GM12878 (cell line): ENCODE measurements at regions not wholly inside any gene's neighbourhood (a gene's known extent, or its start where the extent isn't known, plus 50 kb on each side); places are given as distances from the start of the nearest gene placed in this dataset.

Experiments used
- ATAC-seq: fragments of 200-7000 bp; cut with Tn5 transposase; 3 replicates; pipeline ENCODE4 v1.9.1; 2020; ENCODE audit warnings: mild to moderate bottlenecking, moderate library complexity
- BruUV-seq: library from RNA; stranded (reverse); fragments of 400-500 nt; replicated peaks from 2 replicates; lab custom pipeline; 2021; lab: Mats Ljungman, UMichigan
- CTCF ChIA-PET: fragments of 300-600 bp; sonication (Branson Sonifier 250); formaldehyde crosslinking; extraction: SDS; loops from one replicate; lab custom pipeline; 2021; ENCODE audit warnings: inconsistent platforms; lab: Yijun Ruan, JAX
- POLR2A ChIA-PET: fragments of 350-600 bp; formaldehyde crosslinking; extraction: SDS; loops from one replicate; lab custom pipeline; 2021; ENCODE audit warnings: inconsistent platforms; lab: Charles Lee
- RAD21 ChIA-PET: fragments of 300-600 bp; sonication (Branson Sonifier 250); formaldehyde crosslinking; loops from one replicate; lab custom pipeline; 2023; ENCODE audit warnings: antibody characterized with exemption; ENCODE audit not compliant: unreplicated experiment; lab: Charles Lee
- SMC1A ChIA-PET: fragments of 300-600 bp; sonication (Branson Sonifier 250); formaldehyde crosslinking; loops from one replicate; lab custom pipeline; 2023; ENCODE audit not compliant: unreplicated experiment, uncharacterized antibody; lab: Charles Lee
- DNase-seq: peaks from one replicate; pipeline ENCODE4 v3.0.0-alpha.2; 2011; ENCODE audit warnings: low read depth, low spot score
- FAIRE-seq: peaks from 3 replicates; lab custom pipeline; 2011; peaks lifted over from hg19 to GRCh38; lab: Jason Lieb, UNC
- H2AFZ ChIP-seq: 2 replicates; pipeline ENCODE4 v1.6.0; 2011; ENCODE audit warnings: low read depth, low read length, control low read depth; ENCODE audit not compliant: control insufficient read depth
- H3K27ac ChIP-seq: 2 replicates; pipeline ENCODE4 v1.5.1; 2011; ENCODE audit warnings: control low read depth; ENCODE audit not compliant: control insufficient read depth, insufficient read depth
- H3K27me3 ChIP-seq, 2 experiments: replicated peaks in 1 of 2; 2 replicates each; pipeline versions ENCODE4 v1.6.0 to v1.6.1; 2011; ENCODE audit warnings: low read length in 1 of 2; ENCODE audit not compliant: control insufficient read depth in 2 of 2, insufficient read depth in 2 of 2
- H3K36me3 ChIP-seq, 2 experiments: 2 replicates each; pipeline ENCODE4 v1.5.1; 2011; ENCODE audit warnings: low read length in 1 of 2; ENCODE audit not compliant: control insufficient read depth in 2 of 2, insufficient read depth in 2 of 2
- H3K4me1 ChIP-seq: 2 replicates; pipeline ENCODE4 v1.6.1; 2011; ENCODE audit warnings: mild to moderate bottlenecking, low read length, moderate library complexity, mixed read lengths; ENCODE audit not compliant: control insufficient read depth, insufficient read depth
- H3K4me2 ChIP-seq: 2 replicates; pipeline ENCODE4 v1.6.0; 2011; ENCODE audit warnings: control low read depth; ENCODE audit not compliant: control insufficient read depth, insufficient read depth
- H3K4me3 ChIP-seq: fragments of 200-600 bp; sonication (generic); 2 replicates; pipeline ENCODE4 v1.5.1; 2016
- H3K79me2 ChIP-seq: 2 replicates; pipeline ENCODE4 v1.6.0; 2011; ENCODE audit warnings: low read length; ENCODE audit not compliant: control insufficient read depth, insufficient read depth
- H3K9ac ChIP-seq: 2 replicates; pipeline ENCODE4 v1.8.0; 2011; ENCODE audit warnings: low read length, control low read depth, mixed read lengths; ENCODE audit not compliant: control insufficient read depth, insufficient read depth
- H3K9me3 ChIP-seq: replicated peaks from 3 replicates; pipeline ENCODE4 v1.5.1; 2011; ENCODE audit warnings: mild to moderate bottlenecking, low read length; ENCODE audit not compliant: control insufficient read depth, insufficient read depth
- H4K20me1 ChIP-seq: 2 replicates; pipeline ENCODE4 v1.6.0; 2011; ENCODE audit not compliant: control insufficient read depth, insufficient read depth
- HCFC1 ChIP-seq: fragments of 150-350 bp; IDR thresholded peaks from 2 replicates; pipeline ENCODE4 v1.6.1; 2014; ENCODE audit warnings: low read length
- NFYB ChIP-seq: IDR thresholded peaks from 2 replicates; pipeline ENCODE4 v1.6.1; 2011; ENCODE audit warnings: low read depth, mild to moderate bottlenecking, low read length, improper control_type of control experiment, moderate library complexity; ENCODE audit not compliant: insufficient read depth
- PAX5 ChIP-seq: IDR thresholded peaks from 2 replicates; pipeline ENCODE4 v1.6.1; 2011; ENCODE audit warnings: low read depth, low read length, borderline replicate concordance
- POLR2A ChIP-seq: IDR thresholded peaks from 2 replicates; pipeline ENCODE4 v1.6.1; 2011; ENCODE audit warnings: low read depth, mild to moderate bottlenecking, low read length
- PRDM15 ChIP-seq: fragments of 450-650 bp; formaldehyde crosslinking; IDR thresholded peaks from 2 replicates; pipeline ENCODE4 v1.4.0; 2020; ENCODE audit warnings: mild to moderate bottlenecking, moderate library complexity
- SUPT20H ChIP-seq: IDR thresholded peaks from 2 replicates; pipeline ENCODE4 v1.6.1; 2011; ENCODE audit warnings: low read depth, mild to moderate bottlenecking, low read length, moderate library complexity, borderline replicate concordance; ENCODE audit not compliant: control insufficient read depth
- TBL1XR1 ChIP-seq: IDR thresholded peaks from 2 replicates; pipeline ENCODE4 v1.6.1; 2012; ENCODE audit warnings: low read depth, low read length, improper control_type of control experiment
- TCF3 ChIP-seq: IDR thresholded peaks from 2 replicates; pipeline ENCODE4 v1.6.1; 2012; ENCODE audit warnings: low read depth, mild to moderate bottlenecking, low read length, borderline replicate concordance; ENCODE audit not compliant: insufficient read depth
- ZBTB11 ChIP-seq: fragments of 450-650 bp; formaldehyde crosslinking; IDR thresholded peaks from 2 replicates; pipeline ENCODE4 v1.5.0; 2022; ENCODE audit warnings: mild to moderate bottlenecking, missing genetic modification characterization
- ZNF274 ChIP-seq: IDR thresholded peaks from one replicate; pipeline ENCODE4 v1.8.0; 2011; ENCODE audit not compliant: insufficient read length, insufficient read depth
- WGBS: methylation state at CpG from one replicate; pipeline ENCODE4 v1.1.6; 2016; ENCODE audit warnings: low lambda C conversion rate; ENCODE audit not compliant: insufficient replicate concordance, insufficient coverage; ENCODE audit errors: missing lambda C conversion rate; 5-methylcytosine and 5-hydroxymethylcytosine counted together
- in situ Hi-C: fragments of 300-500 bp; cut with MboI; formaldehyde crosslinking; loops from 9 replicates; pipeline ENCODE4 v1.14.3; 2018; ENCODE audit warnings: mixed read lengths
- intact Hi-C: fragments of 100-400 bp; cut with micrococcal nuclease; formaldehyde crosslinking; loops from one replicate; pipeline ENCODE4 v1.14.2; 2022; ENCODE audit not compliant: unreplicated experiment
- TF ChIP-seq, protein P1 (sequence below), 3 experiments: IDR thresholded peaks in 2 of 3; conservative IDR thresholded peaks in 1 of 3; 2 replicates each; pipeline ENCODE4 v1.5.1; 2011; ENCODE audit warnings: low read depth in 3 of 3, low read length in 3 of 3, mild to moderate bottlenecking in 3 of 3, control low read depth in 2 of 3, moderate library complexity in 2 of 3, inconsistent platforms in 1 of 3, mixed read lengths in 1 of 3; ENCODE audit not compliant: control insufficient read depth in 2 of 3, insufficient read depth in 1 of 3; ENCODE audit errors: extremely low read depth in 1 of 3

DNA sequence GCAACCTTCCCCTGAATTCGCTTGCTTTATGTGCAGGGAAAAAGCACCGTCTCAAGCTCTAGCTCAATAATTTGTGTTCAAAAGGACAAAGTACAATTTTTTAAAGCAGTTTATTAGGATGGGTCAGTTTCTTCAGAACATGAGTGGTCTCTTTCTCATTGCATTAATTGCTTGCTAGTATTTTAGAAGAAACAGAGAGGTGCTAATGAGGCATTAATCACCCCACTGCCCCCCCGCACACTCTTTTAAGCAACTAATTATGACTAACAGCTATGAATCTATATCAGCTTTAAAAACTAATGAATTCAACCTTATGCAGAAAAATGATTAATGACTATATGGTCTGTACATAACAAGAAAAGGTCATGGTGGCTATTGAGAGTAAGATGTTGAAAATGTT is 262.1 kb upstream of the ST6GAL2 start:
- BruUV-seq, result no TSS peak

More for the DNA sequence above, 262.1 kb upstream of the ST6GAL2 start:
- Histone ChIP-seq H3K27ac (no peak overlapping the region), H3K4me1 (no peaks in the 10 kb centered on the region), H2AFZ (no peak overlapping the region), H4K20me1 (no peaks in the 10 kb centered on the region), H3K79me2 (no peaks in the 10 kb centered on the region), H3K9me3 (no peaks in the 10 kb centered on the region), H3K4me3 (no peak overlapping the region), H3K4me2 (no peak overlapping the region), H3K9ac (no peak overlapping the region), H3K27me3 (no peaks in the 10 kb centered on the region), H3K36me3 (no peaks in the 10 kb centered on the region)
- TF ChIP-seq ZBTB11 (CRISPR knock-in tag) (no peak), TBL1XR1 (no peak), ZNF274 (no peak), HCFC1 (no peak), POLR2A (no peak), TCF3 (no peak), NFYB (no peak), SUPT20H (no peak), PRDM15 (CRISPR knock-in tag) (no peak), PAX5 (no peak)
- TF ChIP-seq, protein P1, sequence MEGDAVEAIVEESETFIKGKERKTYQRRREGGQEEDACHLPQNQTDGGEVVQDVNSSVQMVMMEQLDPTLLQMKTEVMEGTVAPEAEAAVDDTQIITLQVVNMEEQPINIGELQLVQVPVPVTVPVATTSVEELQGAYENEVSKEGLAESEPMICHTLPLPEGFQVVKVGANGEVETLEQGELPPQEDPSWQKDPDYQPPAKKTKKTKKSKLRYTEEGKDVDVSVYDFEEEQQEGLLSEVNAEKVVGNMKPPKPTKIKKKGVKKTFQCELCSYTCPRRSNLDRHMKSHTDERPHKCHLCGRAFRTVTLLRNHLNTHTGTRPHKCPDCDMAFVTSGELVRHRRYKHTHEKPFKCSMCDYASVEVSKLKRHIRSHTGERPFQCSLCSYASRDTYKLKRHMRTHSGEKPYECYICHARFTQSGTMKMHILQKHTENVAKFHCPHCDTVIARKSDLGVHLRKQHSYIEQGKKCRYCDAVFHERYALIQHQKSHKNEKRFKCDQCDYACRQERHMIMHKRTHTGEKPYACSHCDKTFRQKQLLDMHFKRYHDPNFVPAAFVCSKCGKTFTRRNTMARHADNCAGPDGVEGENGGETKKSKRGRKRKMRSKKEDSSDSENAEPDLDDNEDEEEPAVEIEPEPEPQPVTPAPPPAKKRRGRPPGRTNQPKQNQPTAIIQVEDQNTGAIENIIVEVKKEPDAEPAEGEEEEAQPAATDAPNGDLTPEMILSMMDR (IDR thresholded peaks at IDR 0.05 in 2 of 3, conservative IDR thresholded peaks at IDR 0.05 in 1 of 3; ENCODE audit: control insufficient read depth in 2 of 3, extremely low read depth in 1 of 3, insufficient read depth in 1 of 3, low read depth in 3 of 3, low read length in 3 of 3), result no peak
- in situ Hi-C loops (no loop called here), intact Hi-C loops (no loop called here)
- no peak for FAIRE-seq
- RAD21 ChIA-PET, result no interaction called here
- POLR2A ChIA-PET, result no interaction called here
- CTCF ChIA-PET, result interaction anchor here (1.2 kb wide), 1 partner anchor 12 kb away, joined by 3 read pairs; no protein-coding TSS in a partner anchor
- no peak for DNase-seq
- 47% methylated on average over 3 of the region's 3 CpGs for WGBS
- no peak for ATAC-seq
- SMC1A ChIA-PET, result no interaction called here
